ENCODE measurements at regions not wholly inside any gene's neighbourhood (a gene's known extent, or its start where the extent isn't known, plus 50 kb on each side); places are given as distances from the start of the nearest gene placed in this dataset.

DNA sequence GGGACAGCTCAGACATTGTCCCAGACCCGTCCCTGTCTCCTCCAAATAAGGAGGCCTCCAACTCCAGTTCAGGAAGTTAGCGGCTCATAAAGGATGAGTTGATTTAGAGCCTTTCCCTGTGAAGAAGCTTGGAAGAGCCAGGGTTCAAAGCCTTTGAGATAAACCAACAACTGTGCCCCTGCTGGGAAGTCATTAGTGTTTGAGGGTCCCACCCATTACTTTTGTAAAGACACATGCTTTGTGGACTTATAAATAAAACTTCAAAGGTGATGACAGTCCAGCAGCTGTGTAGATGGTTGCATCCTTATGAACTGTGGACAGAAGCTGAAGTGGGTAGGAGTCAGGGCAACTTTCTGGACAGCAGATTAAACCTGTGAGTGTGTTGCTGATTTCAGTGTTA, 86.0 kb upstream of the PGRMC2 start:
- DNase-seq (ENCODE audit: low read depth) (no peak), FAIRE-seq (no peak)
- Histone ChIP-seq H3K4me3 (ENCODE audit: low read depth, low read length) (no peak overlapping the region), H3K27me3 (ENCODE audit: control insufficient read depth, insufficient read depth, low read length) (no peaks in the 10 kb centered on the region), H3K36me3 (ENCODE audit: control insufficient read depth, insufficient read depth, low read length) (no peaks in the 10 kb centered on the region)
- TF ChIP-seq, protein P1, sequence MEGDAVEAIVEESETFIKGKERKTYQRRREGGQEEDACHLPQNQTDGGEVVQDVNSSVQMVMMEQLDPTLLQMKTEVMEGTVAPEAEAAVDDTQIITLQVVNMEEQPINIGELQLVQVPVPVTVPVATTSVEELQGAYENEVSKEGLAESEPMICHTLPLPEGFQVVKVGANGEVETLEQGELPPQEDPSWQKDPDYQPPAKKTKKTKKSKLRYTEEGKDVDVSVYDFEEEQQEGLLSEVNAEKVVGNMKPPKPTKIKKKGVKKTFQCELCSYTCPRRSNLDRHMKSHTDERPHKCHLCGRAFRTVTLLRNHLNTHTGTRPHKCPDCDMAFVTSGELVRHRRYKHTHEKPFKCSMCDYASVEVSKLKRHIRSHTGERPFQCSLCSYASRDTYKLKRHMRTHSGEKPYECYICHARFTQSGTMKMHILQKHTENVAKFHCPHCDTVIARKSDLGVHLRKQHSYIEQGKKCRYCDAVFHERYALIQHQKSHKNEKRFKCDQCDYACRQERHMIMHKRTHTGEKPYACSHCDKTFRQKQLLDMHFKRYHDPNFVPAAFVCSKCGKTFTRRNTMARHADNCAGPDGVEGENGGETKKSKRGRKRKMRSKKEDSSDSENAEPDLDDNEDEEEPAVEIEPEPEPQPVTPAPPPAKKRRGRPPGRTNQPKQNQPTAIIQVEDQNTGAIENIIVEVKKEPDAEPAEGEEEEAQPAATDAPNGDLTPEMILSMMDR (IDR thresholded peaks at IDR 0.05; ENCODE audit: insufficient read depth, low read length, severe bottlenecking): no peak

DNA sequence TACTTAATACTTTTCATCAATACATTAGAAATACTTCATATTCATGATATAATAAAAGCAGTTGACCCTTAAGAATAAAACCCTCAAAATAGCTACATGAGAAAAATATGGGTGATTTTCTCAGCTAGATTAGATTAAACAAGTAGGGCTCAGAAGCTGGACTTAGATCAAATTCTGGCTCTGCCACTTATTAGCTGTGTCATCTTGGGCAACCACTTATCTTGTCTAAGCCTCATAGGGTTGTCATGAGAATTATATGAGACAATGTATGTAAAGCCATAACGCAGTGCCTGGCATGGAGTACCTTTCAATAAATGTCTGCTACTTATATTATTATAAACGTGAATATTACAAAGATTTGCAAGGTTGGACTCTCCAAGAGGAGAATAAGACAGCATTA, 84.3 kb upstream of the PGRMC2 start:
- no peaks in the 10 kb centered on the region for H3K36me3 ChIP-seq (ENCODE audit: control insufficient read depth, insufficient read depth, low read length)
- no peaks in the 10 kb centered on the region for H3K27me3 ChIP-seq (ENCODE audit: control insufficient read depth, insufficient read depth, low read length)
- TF ChIP-seq, protein P1 (IDR thresholded peaks at IDR 0.05; ENCODE audit: insufficient read depth, low read length, severe bottlenecking): no peak
- no peak for DNase-seq (ENCODE audit: low read depth)
- no peak for FAIRE-seq
- H3K4me3 ChIP-seq (ENCODE audit: low read depth, low read length): no peak overlapping the region

DNA sequence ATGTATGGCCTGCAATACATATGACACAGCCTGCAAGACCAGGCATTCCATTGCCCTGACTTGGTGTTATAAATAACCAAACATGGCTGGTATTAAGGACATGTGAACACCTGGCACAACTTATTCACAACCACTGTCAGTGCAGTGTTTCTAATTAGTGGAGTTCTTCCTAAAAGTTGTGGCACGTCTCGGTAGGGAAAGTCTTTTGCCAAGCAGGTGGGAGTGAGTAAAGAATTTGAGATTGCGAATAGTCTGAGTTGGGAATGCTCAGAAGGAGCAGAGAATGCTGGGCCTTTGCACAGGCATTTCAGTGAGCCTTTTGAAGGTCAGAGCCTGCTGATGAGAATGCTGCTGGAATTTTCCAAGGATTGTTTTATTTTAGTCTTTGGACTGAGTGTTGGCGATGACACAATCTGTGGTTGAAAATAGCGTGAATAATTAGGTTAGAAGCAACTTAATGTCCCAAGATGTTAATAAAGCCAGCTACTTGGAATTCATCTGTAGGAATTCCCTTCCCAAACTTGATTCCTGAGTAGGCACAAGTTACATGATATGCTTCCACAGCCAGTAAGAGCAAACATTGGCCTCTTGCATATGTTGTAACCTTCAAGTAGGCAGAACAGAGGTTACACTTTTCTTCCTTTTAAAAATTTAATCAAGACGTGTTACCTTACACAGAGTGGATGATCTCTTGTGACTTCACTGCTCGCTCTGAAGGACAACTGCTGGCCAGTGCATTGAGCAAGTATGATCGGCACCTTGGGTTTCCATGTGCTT, 83.6 kb upstream of the PGRMC2 start:
- FAIRE-seq: no peak
- Histone ChIP-seq H3K27me3 (ENCODE audit: control insufficient read depth, insufficient read depth, low read length) (no peaks in the 10 kb centered on the region), H3K4me3 (ENCODE audit: low read depth, low read length) (no peak overlapping the region), H3K36me3 (ENCODE audit: control insufficient read depth, insufficient read depth, low read length) (no peaks in the 10 kb centered on the region)
- TF ChIP-seq, protein P1 (IDR thresholded peaks at IDR 0.05; ENCODE audit: insufficient read depth, low read length, severe bottlenecking): no peak
- peak; percentile 75 for DNase-seq (ENCODE audit: low read depth)

DNA sequence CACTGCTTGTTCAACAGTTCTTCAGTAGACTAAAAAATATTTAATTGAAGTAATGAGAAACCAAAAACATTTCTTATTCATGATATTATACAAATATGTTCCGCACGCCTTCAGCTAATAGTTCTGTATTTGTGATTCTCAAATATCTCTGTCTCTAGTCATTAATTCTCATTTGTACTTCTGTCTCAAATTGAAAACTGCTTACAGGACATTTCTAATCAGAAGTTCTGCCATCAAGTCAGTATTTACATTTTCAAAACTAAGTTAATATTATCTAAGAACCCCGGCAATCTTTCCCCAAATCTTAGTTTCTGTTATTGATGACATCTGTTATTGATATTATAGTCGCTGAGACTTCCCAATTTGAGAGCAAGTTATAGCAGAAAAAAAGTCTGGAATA, 78.6 kb upstream of the PGRMC2 start:
- FAIRE-seq (no peak), DNase-seq (ENCODE audit: low read depth) (no peak)
- Histone ChIP-seq H3K36me3 (ENCODE audit: control insufficient read depth, insufficient read depth, low read length) (no peaks in the 10 kb centered on the region), H3K27me3 (ENCODE audit: control insufficient read depth, insufficient read depth, low read length) (no peaks in the 10 kb centered on the region), H3K4me3 (ENCODE audit: low read depth, low read length) (no peak overlapping the region)
- TF ChIP-seq, protein P1 (IDR thresholded peaks at IDR 0.05; ENCODE audit: insufficient read depth, low read length, severe bottlenecking): no peak

DNA sequence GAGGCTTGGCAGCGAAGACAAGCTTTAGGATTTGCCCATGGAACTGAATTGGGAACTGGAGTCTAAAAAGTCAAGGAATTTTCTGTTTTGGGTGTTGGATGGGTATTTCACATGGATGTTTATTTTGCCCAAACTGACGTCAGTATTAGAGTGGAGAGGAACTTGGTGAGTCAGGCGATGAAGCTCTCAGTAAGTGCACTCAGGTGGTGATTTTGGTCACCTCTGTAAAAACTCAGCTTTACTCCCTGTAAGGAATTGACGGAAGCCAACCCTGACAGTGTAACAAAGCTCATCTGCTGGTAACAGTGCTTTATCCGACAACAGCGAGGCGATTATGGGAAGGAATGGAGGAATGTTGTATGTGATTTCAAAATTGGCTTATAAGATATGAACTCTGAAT, 77.0 kb upstream of the PGRMC2 start:
- no peak for DNase-seq (ENCODE audit: low read depth)
- FAIRE-seq: no peak
- H3K27me3 ChIP-seq (ENCODE audit: control insufficient read depth, insufficient read depth, low read length): no peaks in the 10 kb centered on the region
- TF ChIP-seq, protein P1 (IDR thresholded peaks at IDR 0.05; ENCODE audit: insufficient read depth, low read length, severe bottlenecking): no peak
- H3K4me3 ChIP-seq (ENCODE audit: low read depth, low read length): no peak overlapping the region
- H3K36me3 ChIP-seq (ENCODE audit: control insufficient read depth, insufficient read depth, low read length): no peaks in the 10 kb centered on the region

DNA sequence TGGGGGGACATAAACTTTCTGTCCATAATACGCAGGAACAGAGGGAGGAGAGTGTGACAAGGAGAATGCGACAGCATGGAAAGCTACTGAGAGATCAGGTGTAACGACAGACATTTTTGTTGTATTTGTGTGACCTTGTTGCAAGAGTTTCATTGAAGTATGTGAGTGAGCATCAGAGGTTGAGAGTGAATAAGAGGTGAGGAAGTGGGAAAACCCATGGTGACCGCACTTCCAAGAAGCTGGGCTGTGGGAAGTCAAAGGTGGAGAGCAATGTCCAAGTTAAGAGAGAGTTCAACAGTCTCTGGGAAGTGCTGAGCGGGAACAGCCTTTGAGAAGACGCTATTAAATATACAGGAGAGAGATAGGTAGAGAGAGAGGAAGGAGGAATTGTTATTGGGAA, 76.4 kb upstream of the PGRMC2 start:
- Histone ChIP-seq H3K36me3 (ENCODE audit: control insufficient read depth, insufficient read depth, low read length) (no peaks in the 10 kb centered on the region), H3K4me3 (ENCODE audit: low read depth, low read length) (no peak overlapping the region), H3K27me3 (ENCODE audit: control insufficient read depth, insufficient read depth, low read length) (no peaks in the 10 kb centered on the region)
- DNase-seq (ENCODE audit: low read depth): no peak
- FAIRE-seq: no peak
- TF ChIP-seq, protein P1 (IDR thresholded peaks at IDR 0.05; ENCODE audit: insufficient read depth, low read length, severe bottlenecking): no peak

Measured in bronchial epithelial cell (primary cell).